ENCODE measurements at regions not wholly inside any gene's neighbourhood (a gene's known extent, or its start where the extent isn't known, plus 50 kb on each side); places are given as distances from the start of the nearest gene placed in this dataset.

GRCh38 chr5:6198531-6198930, 179.8 kb downstream of the MED10 start:
- TF ChIP-seq Cebpa-rat (IDR thresholded peaks at IDR 0.05): no peak
- H3K4me1 ChIP-seq: peaks cover 0 to 22% (median 13%) of the 10 kb centered on the region in 10 experiments; a peak in 12 of 20 replicates
- peaks cover 14 to 32% (median 21%) of the 10 kb centered on the region in 11 experiments; a peak in 19 of 22 replicates for H3K9me3 ChIP-seq (replicated peaks in 1 of 11)
- no peaks in the 10 kb centered on the region for H4K20me1 ChIP-seq
- no peak overlapping the region for H3K9ac ChIP-seq
- no peak overlapping the region for H3K4me3 ChIP-seq
- H3K27me3 ChIP-seq: no peaks in the 10 kb centered on the region
- no peaks in the 10 kb centered on the region; a peak in 1 of 22 replicates for H3K36me3 ChIP-seq
- H3K27ac ChIP-seq: no peak overlapping the region
- no peak overlapping the region for H3K4me2 ChIP-seq

GRCh38 chr5:6197427-6197826, 180.9 kb downstream of the MED10 start:
- no peaks in the 10 kb centered on the region for H4K20me1 ChIP-seq
- peak overlapping the region in 10 of 11 experiments; percentile 0 to 49 (median 24); a peak in 15 of 22 replicates for H3K4me2 ChIP-seq
- H3K9me3 ChIP-seq (replicated peaks in 1 of 11): peaks cover 14 to 32% (median 21%) of the 10 kb centered on the region in 11 experiments; a peak in 19 of 22 replicates
- peaks cover 0 to 22% (median 13%) of the 10 kb centered on the region in 10 experiments; a peak in 12 of 20 replicates for H3K4me1 ChIP-seq
- H3K4me3 ChIP-seq: no peak overlapping the region
- no peaks in the 10 kb centered on the region for H3K27me3 ChIP-seq
- H3K9ac ChIP-seq: no peak overlapping the region
- no peaks in the 10 kb centered on the region; a peak in 1 of 22 replicates for H3K36me3 ChIP-seq
- peak overlapping the region in 5 of 11 experiments; percentile 24 to 54 (median 28); a peak in 7 of 22 replicates for H3K27ac ChIP-seq
- TF ChIP-seq Cebpa-rat (IDR thresholded peaks at IDR 0.05): no peak

GRCh38 chr5:6195711-6196358, 182.5 kb downstream of the MED10 start:
- Histone ChIP-seq H3K9ac (no peak overlapping the region), H3K4me2 (peak overlapping the region in 6 of 11 experiments; percentile 3 to 22 (median 9); a peak in 4 of 22 replicates)

GRCh38 chr5:6194906-6195612, 183.3 kb downstream of the MED10 start:
- no peak for TF ChIP-seq Cebpa-rat (IDR thresholded peaks at IDR 0.05)
- Histone ChIP-seq H3K4me3 (no peak overlapping the region), H3K27ac (no peak overlapping the region), H3K27me3 (no peaks in the 10 kb centered on the region), H3K9me3 (replicated peaks in 1 of 11) (peaks cover under 1 to 20% (median 10%) of the 10 kb centered on the region in 11 experiments; a peak in 13 of 22 replicates), H4K20me1 (no peaks in the 10 kb centered on the region), H3K4me2 (peak overlapping the region in 4 of 11 experiments; percentile 4 to 22 (median 9); a peak in 4 of 22 replicates), H3K36me3 (no peaks in the 10 kb centered on the region), H3K9ac (no peak overlapping the region), H3K4me1 (peaks cover 0 to 37% (median 22%) of the 10 kb centered on the region in 10 experiments; a peak in 14 of 20 replicates)

More at GRCh38 chr5:6195711-6196358, 182.5 kb downstream of the MED10 start:
- TF ChIP-seq Cebpa-rat (IDR thresholded peaks at IDR 0.05): no peak
- peaks cover 9 to 28% (median 15%) of the 10 kb centered on the region in 11 experiments; a peak in 19 of 22 replicates for H3K9me3 ChIP-seq (replicated peaks in 1 of 11)
- H3K36me3 ChIP-seq: no peaks in the 10 kb centered on the region; a peak in 1 of 22 replicates
- no peaks in the 10 kb centered on the region for H3K27me3 ChIP-seq
- no peak overlapping the region for H3K27ac ChIP-seq
- H3K4me3 ChIP-seq: no peak overlapping the region
- peaks cover 0 to 29% (median 16%) of the 10 kb centered on the region in 10 experiments; a peak in 14 of 20 replicates for H3K4me1 ChIP-seq
- no peaks in the 10 kb centered on the region for H4K20me1 ChIP-seq

GRCh38 chr5:6194261-6194875, 184.0 kb downstream of the MED10 start:
- no peak overlapping the region for H3K9ac ChIP-seq
- peaks cover 0 to 15% (median 5%) of the 10 kb centered on the region in 11 experiments; a peak in 9 of 22 replicates for H3K9me3 ChIP-seq (replicated peaks in 1 of 11)
- no peak overlapping the region for H3K27ac ChIP-seq
- H3K27me3 ChIP-seq: no peaks in the 10 kb centered on the region
- H4K20me1 ChIP-seq: no peaks in the 10 kb centered on the region
- no peak overlapping the region for H3K4me3 ChIP-seq
- no peak for TF ChIP-seq Cebpa-rat (IDR thresholded peaks at IDR 0.05)
- no peak overlapping the region for H3K4me2 ChIP-seq
- peaks cover 0 to 44% (median 27%) of the 10 kb centered on the region in 10 experiments; a peak in 14 of 20 replicates for H3K4me1 ChIP-seq
- no peaks in the 10 kb centered on the region for H3K36me3 ChIP-seq

GRCh38 chr5:6193310-6193709, 185.0 kb downstream of the MED10 start:
- no peaks in the 10 kb centered on the region for H3K27me3 ChIP-seq
- no peak for TF ChIP-seq Cebpa-rat (IDR thresholded peaks at IDR 0.05)
- H3K27ac ChIP-seq: no peak overlapping the region
- H3K4me1 ChIP-seq: peaks cover 1 to 55% (median 38%) of the 10 kb centered on the region in 10 experiments; a peak in 19 of 20 replicates
- H3K9me3 ChIP-seq (replicated peaks in 1 of 11): peaks cover 0 to 14% (median 4%) of the 10 kb centered on the region in 11 experiments; a peak in 7 of 22 replicates
- no peak overlapping the region for H3K9ac ChIP-seq
- no peaks in the 10 kb centered on the region for H4K20me1 ChIP-seq
- H3K4me3 ChIP-seq: no peak overlapping the region
- H3K36me3 ChIP-seq: no peaks in the 10 kb centered on the region
- no peak overlapping the region for H3K4me2 ChIP-seq

GRCh38 chr5:6190838-6191237, 187.5 kb downstream of the MED10 start:
- no peak overlapping the region for H3K9ac ChIP-seq
- peaks cover 0 to 6% (median 0%) of the 10 kb centered on the region in 11 experiments; a peak in 3 of 22 replicates for H3K9me3 ChIP-seq (replicated peaks in 1 of 11)
- H3K27ac ChIP-seq: peak overlapping the region in 1 of 11 experiments; percentile 31; a peak in 4 of 22 replicates
- peaks cover 12 to 63% (median 51%) of the 10 kb centered on the region in 10 experiments for H3K4me1 ChIP-seq
- TF ChIP-seq Cebpa-rat (IDR thresholded peaks at IDR 0.05): no peak
- no peaks in the 10 kb centered on the region for H3K36me3 ChIP-seq
- no peaks in the 10 kb centered on the region for H4K20me1 ChIP-seq
- H3K4me3 ChIP-seq: no peak overlapping the region
- H3K27me3 ChIP-seq: no peaks in the 10 kb centered on the region
- H3K4me2 ChIP-seq: peak overlapping the region in 8 of 11 experiments; percentile 34 to 95 (median 54); a peak in 16 of 22 replicates

- Histone ChIP-seq H3K9ac (peak overlapping the region in 2 of 11 experiments; percentile 6 to 36; a peak in 3 of 22 replicates), H3K9me3 (replicated peaks in 1 of 11) (peaks cover 0 to 6% (median 0%) of the 10 kb centered on the region in 11 experiments; a peak in 2 of 22 replicates), H3K4me2 (peak overlapping the region in 9 of 11 experiments; percentile 53 to 95 (median 76); a peak in 18 of 22 replicates), H3K4me1 (peaks cover 12 to 52% (median 45%) of the 10 kb centered on the region in 10 experiments), H3K36me3 (no peaks in the 10 kb centered on the region), H3K4me3 (no peak overlapping the region), H4K20me1 (no peaks in the 10 kb centered on the region), H3K27ac (peak overlapping the region in 7 of 11 experiments; percentile 8 to 75 (median 65); a peak in 10 of 22 replicates), H3K27me3 (no peaks in the 10 kb centered on the region)
- no peak for TF ChIP-seq Cebpa-rat (IDR thresholded peaks at IDR 0.05)
These were observed 189.4 kb downstream of the MED10 start for GRCh38 chr5:6188976-6189375.

All from BLaER1 treated with 17β-estradiol and CSF1 and Interleukin-3, amounts not matched to agents 10 nM and 100 nM (cell line).